Neural progenitor cell (in vitro differentiated cells): ENCODE measurements at regions not wholly inside any gene's neighbourhood (a gene's known extent, or its start where the extent isn't known, plus 50 kb on each side); places are given as distances from the start of the nearest gene placed in this dataset.

Source experiments
- DNase-seq: peaks from one replicate; pipeline ENCODE4 v3.0.0-alpha.2; 2016; ENCODE audit warnings: low spot score
- H2AFZ ChIP-seq: fragments of 200-600 bp; sonication (generic); replicated peaks from 2 replicates; pipeline ENCODE4 v1.6.1; 2016; ENCODE audit warnings: antibody characterized with exemption
- H3F3A ChIP-seq: fragments of 200-600 bp; sonication (generic); 2 replicates; pipeline ENCODE4 v1.6.1; 2016; ENCODE audit warnings: antibody characterized with exemption, low read depth
- H3K27ac ChIP-seq: fragments of 200-600 bp; sonication (generic); 2 replicates; pipeline ENCODE4 v1.5.1; 2016; ENCODE audit warnings: mild to moderate bottlenecking
- H3K27me3 ChIP-seq: fragments of 200-600 bp; sonication (generic); 2 replicates; pipeline ENCODE4 v1.6.1; 2016; ENCODE audit warnings: mild to moderate bottlenecking, moderate library complexity
- H3K36me3 ChIP-seq: fragments of 200-600 bp; sonication (generic); 2 replicates; pipeline ENCODE4 v1.5.1; 2016
- H3K4me1 ChIP-seq: fragments of 200-600 bp; sonication (generic); 2 replicates; pipeline ENCODE4 v1.6.1; 2016; ENCODE audit warnings: mixed run types
- H3K4me2 ChIP-seq: fragments of 200-600 bp; sonication (generic); 2 replicates; pipeline ENCODE4 v1.6.1; 2016
- H3K4me3 ChIP-seq: fragments of 200-600 bp; sonication (generic); 2 replicates; pipeline ENCODE4 v1.5.1; 2016
- H3K79me2 ChIP-seq: fragments of 200-600 bp; sonication (generic); 2 replicates; pipeline ENCODE4 v1.6.1; 2016; ENCODE audit warnings: low read depth
- H3K9ac ChIP-seq: fragments of 200-600 bp; sonication (generic); 2 replicates; pipeline ENCODE4 v1.6.1; 2016
- H3K9me3 ChIP-seq: fragments of 200-600 bp; sonication (generic); 2 replicates; pipeline ENCODE4 v1.5.1; 2016; ENCODE audit warnings: low read depth
- H4K20me1 ChIP-seq: fragments of 200-600 bp; sonication (generic); 2 replicates; pipeline ENCODE4 v1.6.1; 2016; ENCODE audit warnings: low read depth
- H3K27ac Mint-ChIP-seq: 3 replicates; pipeline ENCODE4 v1.8.0; 2021; ENCODE audit warnings: mixed read lengths
- H3K27me3 Mint-ChIP-seq: 2 replicates; pipeline ENCODE4 v1.8.0; 2022; ENCODE audit warnings: low read depth, mild to moderate bottlenecking, inconsistent platforms, moderate library complexity, mixed read lengths; ENCODE audit not compliant: insufficient read depth
- H3K36me3 Mint-ChIP-seq: 3 replicates; pipeline ENCODE4 v1.8.0; 2021; ENCODE audit warnings: mixed read lengths
- H3K4me1 Mint-ChIP-seq: 3 replicates; pipeline ENCODE4 v1.8.0; 2021; ENCODE audit warnings: mixed read lengths
- H3K4me3 Mint-ChIP-seq: 3 replicates; pipeline ENCODE4 v1.8.0; 2021; ENCODE audit warnings: mild to moderate bottlenecking, moderate library complexity, mixed read lengths
- H3K9me3 Mint-ChIP-seq: 3 replicates; pipeline ENCODE4 v1.8.0; 2020; ENCODE audit warnings: mixed read lengths
- EZH2 ChIP-seq: fragments of 200-600 bp; sonication (generic); IDR thresholded peaks from 2 replicates; pipeline ENCODE4 v1.6.1; 2017; ENCODE audit warnings: antibody characterized with exemption, mild to moderate bottlenecking, moderate library complexity
- EZH2phosphoT487 ChIP-seq: fragments of 200-600 bp; sonication (generic); IDR thresholded peaks from 2 replicates; pipeline ENCODE4 v1.6.1; 2017; ENCODE audit warnings: antibody characterized with exemption
- TF ChIP-seq, protein P1 (sequence below): fragments of 200-600 bp; sonication (generic); IDR thresholded peaks from 2 replicates; pipeline ENCODE4 v1.5.1; 2017; ENCODE audit warnings: antibody characterized with exemption, mild to moderate bottlenecking

DNA sequence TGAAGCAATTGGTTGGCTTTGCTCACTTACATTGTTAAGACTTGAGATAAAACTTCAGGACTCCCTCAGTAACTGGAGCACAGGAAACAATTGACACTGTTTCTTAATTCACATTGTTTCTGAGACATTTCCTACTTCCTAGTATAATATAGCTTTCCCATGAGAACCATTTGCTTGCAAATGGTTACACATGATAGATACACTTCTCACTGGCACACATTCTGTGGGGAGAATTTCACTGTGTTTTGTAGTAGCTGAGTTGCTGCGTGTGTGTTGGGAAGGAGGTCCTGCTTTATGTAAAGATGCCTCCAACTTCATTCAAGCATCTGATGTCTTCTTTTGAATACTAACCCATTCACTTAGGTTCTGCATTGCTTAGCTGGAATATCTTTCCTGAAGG lies 85.3 kb upstream of the SLC4A4 start:
- Histone ChIP-seq H3K27ac (no peak overlapping the region), H3K79me2 (no peaks in the 10 kb centered on the region), H3K9ac (no peak overlapping the region), H4K20me1 (no peaks in the 10 kb centered on the region), H3K4me3 (no peak overlapping the region), H3K4me1 (no peaks in the 10 kb centered on the region), H3K27me3 (no peaks in the 10 kb centered on the region), H3K4me2 (no peak overlapping the region), H3K36me3 (no peaks in the 10 kb centered on the region), H3F3A (no peaks in the 10 kb centered on the region), H3K9me3 (no peaks in the 10 kb centered on the region), H2AFZ (no peak overlapping the region)
- no peak overlapping the region for H3K27ac Mint-ChIP-seq
- H3K36me3 Mint-ChIP-seq, result no peaks in the 10 kb centered on the region
- TF ChIP-seq, protein P1, sequence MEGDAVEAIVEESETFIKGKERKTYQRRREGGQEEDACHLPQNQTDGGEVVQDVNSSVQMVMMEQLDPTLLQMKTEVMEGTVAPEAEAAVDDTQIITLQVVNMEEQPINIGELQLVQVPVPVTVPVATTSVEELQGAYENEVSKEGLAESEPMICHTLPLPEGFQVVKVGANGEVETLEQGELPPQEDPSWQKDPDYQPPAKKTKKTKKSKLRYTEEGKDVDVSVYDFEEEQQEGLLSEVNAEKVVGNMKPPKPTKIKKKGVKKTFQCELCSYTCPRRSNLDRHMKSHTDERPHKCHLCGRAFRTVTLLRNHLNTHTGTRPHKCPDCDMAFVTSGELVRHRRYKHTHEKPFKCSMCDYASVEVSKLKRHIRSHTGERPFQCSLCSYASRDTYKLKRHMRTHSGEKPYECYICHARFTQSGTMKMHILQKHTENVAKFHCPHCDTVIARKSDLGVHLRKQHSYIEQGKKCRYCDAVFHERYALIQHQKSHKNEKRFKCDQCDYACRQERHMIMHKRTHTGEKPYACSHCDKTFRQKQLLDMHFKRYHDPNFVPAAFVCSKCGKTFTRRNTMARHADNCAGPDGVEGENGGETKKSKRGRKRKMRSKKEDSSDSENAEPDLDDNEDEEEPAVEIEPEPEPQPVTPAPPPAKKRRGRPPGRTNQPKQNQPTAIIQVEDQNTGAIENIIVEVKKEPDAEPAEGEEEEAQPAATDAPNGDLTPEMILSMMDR, result no peak
- TF ChIP-seq EZH2phosphoT487, result no peak
- no peak for TF ChIP-seq EZH2
- peaks cover 2% of the 10 kb centered on the region for H3K27me3 Mint-ChIP-seq
- no peak overlapping the region for H3K4me3 Mint-ChIP-seq
- no peaks in the 10 kb centered on the region for H3K4me1 Mint-ChIP-seq
- DNase-seq, result no peak
- no peaks in the 10 kb centered on the region for H3K9me3 Mint-ChIP-seq

DNA sequence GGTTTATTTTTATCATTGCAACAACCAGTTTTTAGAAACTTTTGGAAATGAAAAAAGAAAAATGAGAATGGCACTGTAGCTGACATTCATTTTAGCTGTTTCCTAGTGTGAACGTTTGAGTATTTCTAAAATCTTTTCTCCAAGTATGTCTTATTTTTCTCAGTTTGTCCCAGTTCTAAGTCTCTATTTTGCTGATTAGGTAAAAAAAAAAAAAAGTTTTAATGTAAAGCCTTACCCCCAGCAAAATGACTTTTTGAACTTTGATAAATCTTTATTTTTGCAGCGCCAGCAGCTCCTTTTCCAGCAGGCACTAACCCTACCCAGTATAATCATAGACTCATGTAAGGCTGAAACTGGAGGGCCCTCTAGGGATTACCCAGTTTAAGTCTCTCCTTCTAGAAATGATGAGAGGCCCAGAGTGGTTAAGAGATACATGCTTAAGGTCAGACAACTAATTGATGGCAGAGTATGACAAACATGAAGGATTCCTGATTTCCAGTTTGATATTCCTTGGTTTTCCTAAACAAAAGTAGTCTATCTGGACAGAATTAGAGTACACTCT lies 84.3 kb upstream of the SLC4A4 start:
- Mint-ChIP-seq H3K9me3 (no peaks in the 10 kb centered on the region), H3K27me3 (peaks cover 2% of the 10 kb centered on the region), H3K36me3 (no peaks in the 10 kb centered on the region), H3K4me1 (peaks cover 2% of the 10 kb centered on the region), H3K27ac (no peak overlapping the region), H3K4me3 (no peak overlapping the region)
- Histone ChIP-seq H4K20me1 (no peaks in the 10 kb centered on the region), H3K79me2 (no peaks in the 10 kb centered on the region), H3K4me3 (no peak overlapping the region), H3K9me3 (no peaks in the 10 kb centered on the region), H3K27ac (no peak overlapping the region), H3K36me3 (no peaks in the 10 kb centered on the region), H3K27me3 (no peaks in the 10 kb centered on the region), H3K9ac (no peak overlapping the region), H3K4me1 (no peaks in the 10 kb centered on the region), H3F3A (no peaks in the 10 kb centered on the region), H2AFZ (no peak overlapping the region), H3K4me2 (no peak overlapping the region)
- DNase-seq, result no peak
- TF ChIP-seq EZH2phosphoT487 (no peak), EZH2 (no peak)
- TF ChIP-seq, protein P1, result no peak

DNA sequence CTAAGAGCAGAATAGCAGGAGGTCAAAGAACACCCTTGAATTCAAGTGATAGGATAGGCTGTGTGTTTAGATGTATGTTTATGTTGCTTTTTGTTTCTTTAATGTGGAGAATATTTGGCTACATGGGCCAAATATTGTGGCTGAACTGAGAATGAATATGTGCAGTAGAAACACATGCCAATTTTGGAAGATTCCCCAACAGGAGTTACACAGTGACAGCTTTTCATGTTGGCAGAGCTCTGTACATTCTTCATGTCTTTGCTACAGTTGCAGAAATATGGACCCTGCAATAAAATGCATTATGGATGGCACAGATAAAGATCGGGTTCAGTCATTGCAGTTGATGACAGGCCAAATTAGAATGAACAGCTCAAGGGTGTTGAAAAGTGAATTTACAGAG lies 82.8 kb upstream of the SLC4A4 start:
- Mint-ChIP-seq H3K4me1 (peaks cover 6% of the 10 kb centered on the region), H3K4me3 (no peak overlapping the region), H3K36me3 (no peaks in the 10 kb centered on the region), H3K27ac (no peak overlapping the region), H3K27me3 (peaks cover 2% of the 10 kb centered on the region), H3K9me3 (no peaks in the 10 kb centered on the region)
- Histone ChIP-seq H2AFZ (no peak overlapping the region), H3K4me3 (no peak overlapping the region), H3K4me1 (no peaks in the 10 kb centered on the region), H4K20me1 (no peaks in the 10 kb centered on the region), H3K79me2 (no peaks in the 10 kb centered on the region), H3K27me3 (no peaks in the 10 kb centered on the region), H3K9ac (no peak overlapping the region), H3K4me2 (no peak overlapping the region), H3K27ac (no peak overlapping the region), H3F3A (no peaks in the 10 kb centered on the region), H3K36me3 (no peaks in the 10 kb centered on the region), H3K9me3 (no peaks in the 10 kb centered on the region)
- no peak for TF ChIP-seq EZH2phosphoT487
- TF ChIP-seq EZH2, result no peak
- TF ChIP-seq, protein P1, result no peak
- no peak for DNase-seq
